GM23248 (cell line): ENCODE measurements at regions not wholly inside any gene's neighbourhood (a gene's known extent, or its start where the extent isn't known, plus 50 kb on each side); places are given as distances from the start of the nearest gene placed in this dataset.
"Not testable (repeated sequence)": the region's sequence is repeated elsewhere in the genome, so short reads cannot be mapped to it uniquely, and the experiment has no call there.

Experiments used
- DNase-seq: peaks from one replicate; pipeline ENCODE4 v3.0.0-alpha.2; 2015
- H2AFZ ChIP-seq: fragments of 200-600 bp; sonication (generic); 2 replicates; pipeline ENCODE4 v1.6.1; 2016; ENCODE audit warnings: antibody characterized with exemption
- H3F3A ChIP-seq: fragments of 200-600 bp; sonication (generic); 2 replicates; pipeline ENCODE4 v1.6.1; 2016; ENCODE audit warnings: mild to moderate bottlenecking, antibody characterized with exemption, mixed run types; ENCODE audit not compliant: insufficient read depth
- H3K27ac ChIP-seq: fragments of 200-600 bp; sonication (generic); 2 replicates; pipeline ENCODE4 v1.5.1; 2016; ENCODE audit warnings: mild to moderate bottlenecking
- H3K27me3 ChIP-seq: fragments of 200-600 bp; sonication (generic); replicated peaks from 2 replicates; pipeline ENCODE4 v1.6.1; 2016; ENCODE audit warnings: mild to moderate bottlenecking; ENCODE audit not compliant: insufficient read depth
- H3K36me3 ChIP-seq: fragments of 200-600 bp; sonication (generic); 2 replicates; pipeline ENCODE4 v1.6.1; 2016; ENCODE audit warnings: low read depth, mild to moderate bottlenecking
- H3K4me1 ChIP-seq: fragments of 200-600 bp; sonication (generic); 2 replicates; pipeline ENCODE4 v1.6.1; 2016; ENCODE audit warnings: mild to moderate bottlenecking; ENCODE audit not compliant: insufficient read depth
- H3K4me2 ChIP-seq: fragments of 200-600 bp; sonication (generic); one replicate; pipeline ENCODE4 v1.6.1; 2016; ENCODE audit warnings: mild to moderate bottlenecking; ENCODE audit not compliant: unreplicated experiment
- H3K4me3 ChIP-seq: fragments of 200-600 bp; sonication (generic); 2 replicates; pipeline ENCODE4 v1.5.1; 2016; ENCODE audit warnings: mild to moderate bottlenecking
- H3K79me2 ChIP-seq: fragments of 200-600 bp; sonication (generic); 2 replicates; pipeline ENCODE4 v1.6.1; 2016; ENCODE audit warnings: mild to moderate bottlenecking; ENCODE audit not compliant: insufficient read depth
- H3K9ac ChIP-seq: fragments of 200-600 bp; sonication (generic); 2 replicates; pipeline ENCODE4 v1.6.1; 2016; ENCODE audit warnings: mild to moderate bottlenecking
- H3K9me2 ChIP-seq: fragments of 200-600 bp; sonication (generic); 2 replicates; pipeline ENCODE4 v1.6.1; 2016; ENCODE audit warnings: mixed run types, mild to moderate bottlenecking, moderate library complexity; ENCODE audit not compliant: insufficient read depth
- H3K9me3 ChIP-seq: fragments of 200-600 bp; sonication (generic); one replicate; pipeline ENCODE4 v1.6.1; 2017; ENCODE audit warnings: low read depth
- H4K20me1 ChIP-seq: fragments of 200-600 bp; sonication (generic); 2 replicates; pipeline ENCODE4 v1.6.0; 2016; ENCODE audit not compliant: insufficient read depth
- EZH2 ChIP-seq: fragments of 200-600 bp; sonication (generic); IDR thresholded peaks from 2 replicates; pipeline ENCODE4 v1.6.1; 2018; ENCODE audit warnings: antibody characterized with exemption, mild to moderate bottlenecking; ENCODE audit not compliant: insufficient read depth, poor library complexity, severe bottlenecking
- EZH2phosphoT487 ChIP-seq: fragments of 200-600 bp; sonication (generic); IDR thresholded peaks from 2 replicates; pipeline ENCODE4 v1.6.1; 2018; ENCODE audit warnings: antibody characterized with exemption, moderate library complexity, mild to moderate bottlenecking, low read depth; ENCODE audit not compliant: insufficient read depth
- WGBS, 2 experiments: methylation state at CpG; one replicate each; pipeline ENCODE4 v1.1.6; 2015 to 2017; ENCODE audit warnings: low lambda C conversion rate in 2 of 2, low coverage in 1 of 2; ENCODE audit errors: missing lambda C conversion rate in 2 of 2; 5-methylcytosine and 5-hydroxymethylcytosine counted together
- in situ Hi-C: fragments of 300-500 bp; cut with MboI; formaldehyde crosslinking; loops from 2 replicates; pipeline ENCODE4 v1.15.0; 2020

DNA sequence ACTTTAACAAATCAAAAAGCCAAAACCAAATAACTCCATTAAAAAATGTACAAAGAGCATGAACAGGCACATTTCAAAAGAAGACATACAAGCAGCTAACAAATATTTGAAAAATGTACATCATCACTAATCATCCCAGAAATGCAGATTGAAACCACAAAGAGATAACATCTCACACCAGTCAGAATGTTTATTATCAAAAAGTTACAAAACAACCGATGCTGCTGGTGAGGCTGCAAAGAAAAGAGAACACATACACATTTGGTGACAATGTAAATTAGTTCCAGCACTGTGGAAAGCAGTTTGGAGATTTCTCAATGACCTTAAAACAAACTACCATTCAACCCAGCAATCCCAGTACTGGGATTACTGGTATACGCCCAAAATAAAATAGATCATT, 756.0 kb upstream of the PCDH20 start:
- TF ChIP-seq EZH2phosphoT487: no peak
- no peak for TF ChIP-seq EZH2
- 52% methylated on average over 2 of the region's 2 CpGs for WGBS, 2 experiments

DNA sequence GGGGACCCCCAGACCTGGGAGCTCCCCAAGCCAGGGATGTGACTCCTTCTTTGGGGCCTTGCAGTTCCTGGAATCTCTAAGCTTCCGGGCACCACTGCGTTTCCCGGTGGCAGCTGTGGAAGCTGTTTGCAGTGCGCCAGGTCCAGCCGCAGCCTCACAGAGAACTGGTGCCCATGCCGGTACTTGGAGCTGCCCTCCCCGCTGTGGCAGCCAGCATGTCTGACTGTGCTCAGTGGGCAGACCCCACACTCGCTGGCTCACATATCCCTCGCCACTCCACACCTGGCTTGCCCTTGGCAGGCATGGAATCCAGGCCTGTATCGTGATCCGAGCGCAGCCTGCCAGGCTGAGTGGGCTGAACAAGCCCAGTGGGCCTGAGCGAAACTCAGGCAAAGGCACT, 753.2 kb upstream of the PCDH20 start:
- Histone ChIP-seq H3K4me1 (no peaks in the 10 kb centered on the region), H3K27me3 (no peaks in the 10 kb centered on the region), H4K20me1 (no peaks in the 10 kb centered on the region), H3K9me3 (no peaks in the 10 kb centered on the region), H3F3A (no peaks in the 10 kb centered on the region), H3K9me2 (no peaks in the 10 kb centered on the region), H3K36me3 (no peaks in the 10 kb centered on the region), H3K4me2 (no peak overlapping the region), H3K79me2 (no peaks in the 10 kb centered on the region), H2AFZ (no peak overlapping the region), H3K27ac (no peak overlapping the region), H3K9ac (no peak overlapping the region), H3K4me3 (no peak overlapping the region)
- 64 to 69% methylated on average over 13 of the region's 13 CpGs for WGBS, 2 experiments
- TF ChIP-seq EZH2 (no peak), EZH2phosphoT487 (no peak)
- in situ Hi-C loops: no loop called here
- DNase-seq: no peak

More for the DNA sequence above, 756.0 kb upstream of the PCDH20 start:
- H3K4me2 ChIP-seq: no peak overlapping the region
- no peaks in the 10 kb centered on the region; the same call in 1 of the 2 replicates for H3K9me2 ChIP-seq
- H3K9me3 ChIP-seq: no peaks in the 10 kb centered on the region
- DNase-seq: no peak
- H3K4me1 ChIP-seq: no peaks in the 10 kb centered on the region
- no peaks in the 10 kb centered on the region for H3K79me2 ChIP-seq
- no peaks in the 10 kb centered on the region for H3K27me3 ChIP-seq
- no peak overlapping the region for H3K9ac ChIP-seq
- H3K36me3 ChIP-seq: no peaks in the 10 kb centered on the region
- no peaks in the 10 kb centered on the region; the same call in 1 of the 2 replicates for H4K20me1 ChIP-seq
- H3K4me3 ChIP-seq: no peak overlapping the region
- no peak overlapping the region for H2AFZ ChIP-seq
- no peak overlapping the region for H3K27ac ChIP-seq
- no peaks in the 10 kb centered on the region for H3F3A ChIP-seq
- in situ Hi-C loops: no loop called here

DNA sequence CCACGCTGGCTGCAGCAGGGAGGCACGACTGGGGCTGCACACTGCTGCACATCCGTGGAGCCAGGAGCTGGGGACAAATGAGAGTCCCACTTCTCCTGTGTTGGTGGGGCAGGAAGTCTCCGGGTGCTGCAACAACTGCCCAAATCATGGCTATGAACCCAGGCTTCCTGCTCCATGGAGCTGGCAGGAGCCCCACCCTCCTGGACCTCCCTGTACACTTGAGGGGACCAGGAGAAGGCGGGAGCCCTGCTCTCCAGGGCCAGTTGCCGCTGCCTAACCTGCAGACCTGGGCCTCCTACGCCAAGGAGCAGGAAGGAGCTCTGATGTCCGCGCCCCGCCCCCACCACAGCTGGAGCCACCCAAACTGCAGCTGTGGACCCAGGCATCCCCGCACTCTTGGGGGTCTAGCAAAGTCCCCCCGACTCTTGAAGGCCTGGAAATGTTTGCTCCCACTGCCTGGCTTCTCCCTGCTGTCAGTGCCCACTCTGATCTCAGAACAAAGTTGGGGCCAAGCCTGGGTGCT, 752.1 kb upstream of the PCDH20 start:
- H3K27me3 ChIP-seq: no peaks in the 10 kb centered on the region
- WGBS, 2 experiments: 42 to 43% methylated on average over 12 of the region's 12 CpGs
- in situ Hi-C loops: no loop called here

GRCh38 chr13:62162860-62163259, 747.2 kb upstream of the PCDH20 start:
- WGBS, 2 experiments: 6 to 20% methylated on average over 2 of the region's 2 CpGs

More for the DNA sequence above, 752.1 kb upstream of the PCDH20 start:
- Histone ChIP-seq H2AFZ (no peak overlapping the region), H3K9me2 (no peaks in the 10 kb centered on the region), H3K9ac (no peak overlapping the region), H3K4me2 (no peak overlapping the region), H3K4me3 (no peak overlapping the region), H3K4me1 (no peaks in the 10 kb centered on the region), H3K79me2 (no peaks in the 10 kb centered on the region), H3K27ac (no peak overlapping the region), H3K9me3 (no peaks in the 10 kb centered on the region), H4K20me1 (no peaks in the 10 kb centered on the region), H3K36me3 (no peaks in the 10 kb centered on the region), H3F3A (no peaks in the 10 kb centered on the region)
- TF ChIP-seq EZH2: no peak
- no peak for TF ChIP-seq EZH2phosphoT487
- no peak for DNase-seq

DNA sequence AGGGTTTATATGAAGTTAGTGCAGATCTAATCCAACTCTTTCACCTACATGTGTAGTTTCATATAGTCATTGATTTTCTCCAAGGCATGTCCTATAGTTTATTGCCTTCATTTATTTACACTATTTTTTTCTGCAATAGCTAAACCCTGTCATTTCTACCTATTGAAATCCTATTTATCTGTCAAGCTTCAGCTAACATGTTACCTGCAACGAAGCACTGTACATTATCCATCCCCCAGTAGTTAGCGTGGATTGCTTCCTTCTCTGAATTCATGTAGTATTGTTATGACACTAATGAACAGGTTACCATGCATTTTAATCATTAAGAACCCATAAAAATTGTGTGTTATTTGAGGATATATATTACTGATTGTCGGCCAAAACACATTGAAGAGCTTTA, 742.9 kb upstream of the PCDH20 start:
- no peak for TF ChIP-seq EZH2phosphoT487
- no peak for TF ChIP-seq EZH2

More at GRCh38 chr13:62162860-62163259, 747.2 kb upstream of the PCDH20 start:
- Histone ChIP-seq H3K27me3 (no peaks in the 10 kb centered on the region), H3K9me3 (no peaks in the 10 kb centered on the region), H3K9me2 (no peaks in the 10 kb centered on the region), H3K4me3 (no peak overlapping the region), H3K79me2 (no peaks in the 10 kb centered on the region), H2AFZ (no peak overlapping the region), H3F3A (no peaks in the 10 kb centered on the region), H3K4me1 (no peaks in the 10 kb centered on the region), H3K4me2 (no peak overlapping the region), H3K36me3 (no peaks in the 10 kb centered on the region), H3K9ac (no peak overlapping the region), H3K27ac (no peak overlapping the region), H4K20me1 (no peaks in the 10 kb centered on the region)
- TF ChIP-seq EZH2 (no peak), EZH2phosphoT487 (no peak)
- DNase-seq: no peak
- in situ Hi-C loops: no loop called here

GRCh38 chr13:62151724-62152123, 736.1 kb upstream of the PCDH20 start:
- in situ Hi-C loops, H3K4me1 ChIP-seq, H3K79me2 ChIP-seq, H3F3A ChIP-seq, H4K20me1 ChIP-seq, H3K4me3 ChIP-seq, H3K9ac ChIP-seq, H3K9me2 ChIP-seq, DNase-seq, H3K4me2 ChIP-seq, H3K36me3 ChIP-seq, H3K9me3 ChIP-seq, H3K27ac ChIP-seq, H3K27me3 ChIP-seq, H2AFZ ChIP-seq: not testable (repeated sequence)
- WGBS, 2 experiments: 17 to 26% methylated on average over 2 of the region's 2 CpGs

More for the DNA sequence above, 742.9 kb upstream of the PCDH20 start:
- Histone ChIP-seq H3K36me3 (no peaks in the 10 kb centered on the region), H3K27me3 (no peaks in the 10 kb centered on the region), H4K20me1 (no peaks in the 10 kb centered on the region), H3K27ac (no peak overlapping the region), H3K9ac (no peak overlapping the region), H3K9me3 (no peaks in the 10 kb centered on the region), H3K79me2 (no peaks in the 10 kb centered on the region), H3F3A (no peaks in the 10 kb centered on the region), H3K4me1 (no peaks in the 10 kb centered on the region), H3K4me3 (no peak overlapping the region), H2AFZ (no peak overlapping the region), H3K9me2 (no peaks in the 10 kb centered on the region), H3K4me2 (no peak overlapping the region)
- 32 to 34% methylated on average over 3 of the region's 3 CpGs for WGBS, 2 experiments
- in situ Hi-C loops: no loop called here
- no peak for DNase-seq
